ENCODE measurements at regions not wholly inside any gene's neighbourhood (a gene's known extent, or its start where the extent isn't known, plus 50 kb on each side); places are given as distances from the start of the nearest gene placed in this dataset.
"Not testable (repeated sequence)": the region's sequence is repeated elsewhere in the genome, so short reads cannot be mapped to it uniquely, and the experiment has no call there.

GRCh38 chr4:126647756-126648397, 984.9 kb upstream of the INTU start:
- H3K9me3 ChIP-seq (ENCODE audit: control insufficient read depth in 2 of 2, low read length in 2 of 2): no peaks in the 10 kb centered on the region
- no peaks in the 10 kb centered on the region for H3K4me1 ChIP-seq (ENCODE audit: control insufficient read depth in 2 of 2, insufficient read depth in 2 of 2, low read length in 2 of 2)
- no peaks in the 10 kb centered on the region for H3K36me3 ChIP-seq (ENCODE audit: control insufficient read depth in 2 of 2, insufficient read depth in 2 of 2, low read length in 2 of 2)
- H3K9ac ChIP-seq (ENCODE audit: low read depth in 1 of 2, low read length in 2 of 2): no peak overlapping the region
- no peak overlapping the region for H3K4me3 ChIP-seq (ENCODE audit: low read length in 2 of 2)
- no peaks in the 10 kb centered on the region for H3K27me3 ChIP-seq (ENCODE audit: control insufficient read depth in 2 of 2, insufficient read depth in 2 of 2, low read length in 2 of 2)
- H3K27ac ChIP-seq (ENCODE audit: low read depth in 2 of 2, low read length in 2 of 2): no peak overlapping the region

- Histone ChIP-seq H3K9me3 (ENCODE audit: control insufficient read depth in 2 of 2, low read length in 2 of 2) (no peaks in the 10 kb centered on the region), H3K27me3 (ENCODE audit: control insufficient read depth in 2 of 2, insufficient read depth in 2 of 2, low read length in 2 of 2) (no peaks in the 10 kb centered on the region), H3K27ac (ENCODE audit: low read depth in 2 of 2, low read length in 2 of 2) (no peak overlapping the region), H3K36me3 (ENCODE audit: control insufficient read depth in 2 of 2, insufficient read depth in 2 of 2, low read length in 2 of 2) (no peaks in the 10 kb centered on the region), H3K4me3 (ENCODE audit: low read length in 2 of 2) (no peak overlapping the region), H3K4me1 (ENCODE audit: control insufficient read depth in 2 of 2, insufficient read depth in 2 of 2, low read length in 2 of 2) (no peaks in the 10 kb centered on the region), H3K9ac (ENCODE audit: low read depth in 1 of 2, low read length in 2 of 2) (no peak overlapping the region)
Measured at GRCh38 chr4:126658411-126658810, 974.3 kb upstream of the INTU start.

GRCh38 chr4:126661194-126661593, 971.6 kb upstream of the INTU start:
- Histone ChIP-seq H3K9me3 (ENCODE audit: control insufficient read depth in 2 of 2, low read length in 2 of 2) (no peaks in the 10 kb centered on the region), H3K4me3 (ENCODE audit: low read length in 2 of 2) (no peak overlapping the region), H3K4me1 (ENCODE audit: control insufficient read depth in 2 of 2, insufficient read depth in 2 of 2, low read length in 2 of 2) (no peaks in the 10 kb centered on the region), H3K9ac (ENCODE audit: low read depth in 1 of 2, low read length in 2 of 2) (no peak overlapping the region), H3K36me3 (ENCODE audit: control insufficient read depth in 2 of 2, insufficient read depth in 2 of 2, low read length in 2 of 2) (no peaks in the 10 kb centered on the region), H3K27me3 (ENCODE audit: control insufficient read depth in 2 of 2, insufficient read depth in 2 of 2, low read length in 2 of 2) (no peaks in the 10 kb centered on the region), H3K27ac (ENCODE audit: low read depth in 2 of 2, low read length in 2 of 2) (no peak overlapping the region)

GRCh38 chr4:126664839-126665238, 967.9 kb upstream of the INTU start:
- H3K9me3 ChIP-seq (ENCODE audit: control insufficient read depth in 2 of 2, low read length in 2 of 2): no peaks in the 10 kb centered on the region
- no peak overlapping the region for H3K9ac ChIP-seq (ENCODE audit: low read depth in 1 of 2, low read length in 2 of 2)
- H3K36me3 ChIP-seq (ENCODE audit: control insufficient read depth in 2 of 2, insufficient read depth in 2 of 2, low read length in 2 of 2): no peaks in the 10 kb centered on the region
- no peaks in the 10 kb centered on the region for H3K4me1 ChIP-seq (ENCODE audit: control insufficient read depth in 2 of 2, insufficient read depth in 2 of 2, low read length in 2 of 2)
- no peak overlapping the region for H3K4me3 ChIP-seq (ENCODE audit: low read length in 2 of 2)
- no peaks in the 10 kb centered on the region for H3K27me3 ChIP-seq (ENCODE audit: control insufficient read depth in 2 of 2, insufficient read depth in 2 of 2, low read length in 2 of 2)
- H3K27ac ChIP-seq (ENCODE audit: low read depth in 2 of 2, low read length in 2 of 2): no peak overlapping the region

GRCh38 chr4:126670038-126670437, 962.7 kb upstream of the INTU start:
- not testable (repeated sequence) for H3K36me3 ChIP-seq (ENCODE audit: control insufficient read depth in 2 of 2, insufficient read depth in 2 of 2, low read length in 2 of 2); H3K4me1 ChIP-seq (ENCODE audit: control insufficient read depth in 2 of 2, insufficient read depth in 2 of 2, low read length in 2 of 2); H3K9ac ChIP-seq (ENCODE audit: low read depth in 1 of 2, low read length in 2 of 2); H3K9me3 ChIP-seq (ENCODE audit: control insufficient read depth in 2 of 2, low read length in 2 of 2); H3K27ac ChIP-seq (ENCODE audit: low read depth in 2 of 2, low read length in 2 of 2); H3K27me3 ChIP-seq (ENCODE audit: control insufficient read depth in 2 of 2, insufficient read depth in 2 of 2, low read length in 2 of 2); H3K4me3 ChIP-seq (ENCODE audit: low read length in 2 of 2)

GRCh38 chr4:126678618-126679017, 954.1 kb upstream of the INTU start:
- H3K4me3 ChIP-seq (ENCODE audit: low read length in 2 of 2): no peak overlapping the region
- H3K4me1 ChIP-seq (ENCODE audit: control insufficient read depth in 2 of 2, insufficient read depth in 2 of 2, low read length in 2 of 2): no peaks in the 10 kb centered on the region
- H3K27me3 ChIP-seq (ENCODE audit: control insufficient read depth in 2 of 2, insufficient read depth in 2 of 2, low read length in 2 of 2): no peaks in the 10 kb centered on the region
- no peaks in the 10 kb centered on the region for H3K36me3 ChIP-seq (ENCODE audit: control insufficient read depth in 2 of 2, insufficient read depth in 2 of 2, low read length in 2 of 2)
- H3K9ac ChIP-seq (ENCODE audit: low read depth in 1 of 2, low read length in 2 of 2): no peak overlapping the region
- H3K27ac ChIP-seq (ENCODE audit: low read depth in 2 of 2, low read length in 2 of 2): no peak overlapping the region
- H3K9me3 ChIP-seq (ENCODE audit: control insufficient read depth in 2 of 2, low read length in 2 of 2): no peaks in the 10 kb centered on the region

- no peak overlapping the region for H3K4me3 ChIP-seq (ENCODE audit: low read length in 2 of 2)
- H3K36me3 ChIP-seq (ENCODE audit: control insufficient read depth in 2 of 2, insufficient read depth in 2 of 2, low read length in 2 of 2): no peaks in the 10 kb centered on the region
- no peak overlapping the region for H3K9ac ChIP-seq (ENCODE audit: low read depth in 1 of 2, low read length in 2 of 2)
- no peak overlapping the region for H3K27ac ChIP-seq (ENCODE audit: low read depth in 2 of 2, low read length in 2 of 2)
- H3K9me3 ChIP-seq (ENCODE audit: control insufficient read depth in 2 of 2, low read length in 2 of 2): no peaks in the 10 kb centered on the region
- no peaks in the 10 kb centered on the region for H3K4me1 ChIP-seq (ENCODE audit: control insufficient read depth in 2 of 2, insufficient read depth in 2 of 2, low read length in 2 of 2)
- H3K27me3 ChIP-seq (ENCODE audit: control insufficient read depth in 2 of 2, insufficient read depth in 2 of 2, low read length in 2 of 2): no peaks in the 10 kb centered on the region
Measured at GRCh38 chr4:126679303-126679702, 953.5 kb upstream of the INTU start.

GRCh38 chr4:126682250-126682649, 950.5 kb upstream of the INTU start:
- no peak overlapping the region for H3K9ac ChIP-seq (ENCODE audit: low read depth in 1 of 2, low read length in 2 of 2)
- no peak overlapping the region for H3K27ac ChIP-seq (ENCODE audit: low read depth in 2 of 2, low read length in 2 of 2)
- H3K4me3 ChIP-seq (ENCODE audit: low read length in 2 of 2): no peak overlapping the region
- no peaks in the 10 kb centered on the region for H3K36me3 ChIP-seq (ENCODE audit: control insufficient read depth in 2 of 2, insufficient read depth in 2 of 2, low read length in 2 of 2)
- no peaks in the 10 kb centered on the region for H3K27me3 ChIP-seq (ENCODE audit: control insufficient read depth in 2 of 2, insufficient read depth in 2 of 2, low read length in 2 of 2)
- no peaks in the 10 kb centered on the region for H3K4me1 ChIP-seq (ENCODE audit: control insufficient read depth in 2 of 2, insufficient read depth in 2 of 2, low read length in 2 of 2)
- no peaks in the 10 kb centered on the region for H3K9me3 ChIP-seq (ENCODE audit: control insufficient read depth in 2 of 2, low read length in 2 of 2)

GRCh38 chr4:126686491-126686890, 946.3 kb upstream of the INTU start:
- Histone ChIP-seq H3K9ac (ENCODE audit: low read depth in 1 of 2, low read length in 2 of 2) (no peak overlapping the region), H3K27me3 (ENCODE audit: control insufficient read depth in 2 of 2, insufficient read depth in 2 of 2, low read length in 2 of 2) (no peaks in the 10 kb centered on the region), H3K36me3 (ENCODE audit: control insufficient read depth in 2 of 2, insufficient read depth in 2 of 2, low read length in 2 of 2) (no peaks in the 10 kb centered on the region), H3K4me3 (ENCODE audit: low read length in 2 of 2) (no peak overlapping the region), H3K27ac (ENCODE audit: low read depth in 2 of 2, low read length in 2 of 2) (no peak overlapping the region), H3K4me1 (ENCODE audit: control insufficient read depth in 2 of 2, insufficient read depth in 2 of 2, low read length in 2 of 2) (no peaks in the 10 kb centered on the region), H3K9me3 (ENCODE audit: control insufficient read depth in 2 of 2, low read length in 2 of 2) (no peaks in the 10 kb centered on the region)

- Histone ChIP-seq H3K4me1 (ENCODE audit: control insufficient read depth in 2 of 2, insufficient read depth in 2 of 2, low read length in 2 of 2) (no peaks in the 10 kb centered on the region), H3K9ac (ENCODE audit: low read depth in 1 of 2, low read length in 2 of 2) (no peak overlapping the region), H3K27me3 (ENCODE audit: control insufficient read depth in 2 of 2, insufficient read depth in 2 of 2, low read length in 2 of 2) (no peaks in the 10 kb centered on the region), H3K36me3 (ENCODE audit: control insufficient read depth in 2 of 2, insufficient read depth in 2 of 2, low read length in 2 of 2) (no peaks in the 10 kb centered on the region), H3K4me3 (ENCODE audit: low read length in 2 of 2) (no peak overlapping the region), H3K27ac (ENCODE audit: low read depth in 2 of 2, low read length in 2 of 2) (no peak overlapping the region), H3K9me3 (ENCODE audit: control insufficient read depth in 2 of 2, low read length in 2 of 2) (no peaks in the 10 kb centered on the region)
Measured at GRCh38 chr4:126687655-126688358, 945.0 kb upstream of the INTU start.

Data from mucosa of rectum (tissue), 2 donors.